ENCODE measurements at regions not wholly inside any gene's neighbourhood (a gene's known extent, or its start where the extent isn't known, plus 50 kb on each side); places are given as distances from the start of the nearest gene placed in this dataset.

DNA sequence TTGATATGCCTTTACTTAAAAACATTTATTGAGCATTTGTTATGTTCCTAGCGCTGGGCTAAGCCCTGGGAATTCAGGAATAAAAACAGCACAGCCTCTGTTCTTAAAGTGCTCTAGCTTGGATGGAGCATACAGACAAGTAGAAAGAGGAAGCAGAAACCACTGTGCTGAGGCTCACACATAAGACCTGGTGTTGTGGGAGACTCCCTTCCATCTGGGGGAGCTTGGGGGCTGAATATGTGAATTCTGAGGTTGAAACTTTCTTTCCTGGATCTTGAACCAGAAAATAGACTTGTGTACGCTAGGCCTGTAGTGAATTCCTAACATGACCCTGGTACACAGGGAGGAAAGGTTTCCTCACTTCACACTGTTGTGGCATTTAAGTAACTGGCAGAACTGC, 209.9 kb downstream of the ZNF326 start:
- H3K36me3 Mint-ChIP-seq (ENCODE audit: low read depth) = no peaks in the 10 kb centered on the region
- H3K27me3 ChIP-seq (ENCODE audit: insufficient read depth) = no peaks in the 10 kb centered on the region
- H2AFZ ChIP-seq = no peak overlapping the region
- H3F3A ChIP-seq (replicated peaks; ENCODE audit: low read depth) = no peaks in the 10 kb centered on the region
- peaks cover 18% of the 10 kb centered on the region for H3K4me1 Mint-ChIP-seq
- H3K4me3 Mint-ChIP-seq = no peak overlapping the region
- H3K36me3 ChIP-seq (ENCODE audit: insufficient read depth) = no peaks in the 10 kb centered on the region
- DNase-seq (ENCODE audit: low spot score) = no peak
- no peaks in the 10 kb centered on the region for H3K79me2 ChIP-seq (replicated peaks; ENCODE audit: insufficient read depth)
- no peaks in the 10 kb centered on the region for H3K27me3 Mint-ChIP-seq (ENCODE audit: insufficient read depth, low read depth, poor library complexity)
- no peaks in the 10 kb centered on the region for H3K4me1 ChIP-seq (ENCODE audit: insufficient read depth)
- TF ChIP-seq POLR2AphosphoS5 (IDR thresholded peaks at IDR 0.05; ENCODE audit: low read depth) = no peak
- TF ChIP-seq, protein P1, sequence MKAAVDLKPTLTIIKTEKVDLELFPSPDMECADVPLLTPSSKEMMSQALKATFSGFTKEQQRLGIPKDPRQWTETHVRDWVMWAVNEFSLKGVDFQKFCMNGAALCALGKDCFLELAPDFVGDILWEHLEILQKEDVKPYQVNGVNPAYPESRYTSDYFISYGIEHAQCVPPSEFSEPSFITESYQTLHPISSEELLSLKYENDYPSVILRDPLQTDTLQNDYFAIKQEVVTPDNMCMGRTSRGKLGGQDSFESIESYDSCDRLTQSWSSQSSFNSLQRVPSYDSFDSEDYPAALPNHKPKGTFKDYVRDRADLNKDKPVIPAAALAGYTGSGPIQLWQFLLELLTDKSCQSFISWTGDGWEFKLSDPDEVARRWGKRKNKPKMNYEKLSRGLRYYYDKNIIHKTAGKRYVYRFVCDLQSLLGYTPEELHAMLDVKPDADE (IDR thresholded peaks at IDR 0.05) = no peak
- TF ChIP-seq CREB1 (CRISPR knock-in tag; IDR thresholded peaks at IDR 0.05; ENCODE audit: low read depth) = no peak
- TF ChIP-seq EZH2 (IDR thresholded peaks at IDR 0.05; ENCODE audit: low read depth, unreplicated experiment) = no peak
- no peak for TF ChIP-seq EZH2phosphoT487 (IDR thresholded peaks at IDR 0.05; ENCODE audit: unreplicated experiment)
- TF ChIP-seq, protein P2, sequence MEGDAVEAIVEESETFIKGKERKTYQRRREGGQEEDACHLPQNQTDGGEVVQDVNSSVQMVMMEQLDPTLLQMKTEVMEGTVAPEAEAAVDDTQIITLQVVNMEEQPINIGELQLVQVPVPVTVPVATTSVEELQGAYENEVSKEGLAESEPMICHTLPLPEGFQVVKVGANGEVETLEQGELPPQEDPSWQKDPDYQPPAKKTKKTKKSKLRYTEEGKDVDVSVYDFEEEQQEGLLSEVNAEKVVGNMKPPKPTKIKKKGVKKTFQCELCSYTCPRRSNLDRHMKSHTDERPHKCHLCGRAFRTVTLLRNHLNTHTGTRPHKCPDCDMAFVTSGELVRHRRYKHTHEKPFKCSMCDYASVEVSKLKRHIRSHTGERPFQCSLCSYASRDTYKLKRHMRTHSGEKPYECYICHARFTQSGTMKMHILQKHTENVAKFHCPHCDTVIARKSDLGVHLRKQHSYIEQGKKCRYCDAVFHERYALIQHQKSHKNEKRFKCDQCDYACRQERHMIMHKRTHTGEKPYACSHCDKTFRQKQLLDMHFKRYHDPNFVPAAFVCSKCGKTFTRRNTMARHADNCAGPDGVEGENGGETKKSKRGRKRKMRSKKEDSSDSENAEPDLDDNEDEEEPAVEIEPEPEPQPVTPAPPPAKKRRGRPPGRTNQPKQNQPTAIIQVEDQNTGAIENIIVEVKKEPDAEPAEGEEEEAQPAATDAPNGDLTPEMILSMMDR (conservative IDR thresholded peaks at IDR 0.05; ENCODE audit: low read depth in 2 of 2) = no peak
- no peak for TF ChIP-seq ZNF114 (CRISPR knock-in tag; IDR thresholded peaks at IDR 0.05)
- TF ChIP-seq, protein P3, sequence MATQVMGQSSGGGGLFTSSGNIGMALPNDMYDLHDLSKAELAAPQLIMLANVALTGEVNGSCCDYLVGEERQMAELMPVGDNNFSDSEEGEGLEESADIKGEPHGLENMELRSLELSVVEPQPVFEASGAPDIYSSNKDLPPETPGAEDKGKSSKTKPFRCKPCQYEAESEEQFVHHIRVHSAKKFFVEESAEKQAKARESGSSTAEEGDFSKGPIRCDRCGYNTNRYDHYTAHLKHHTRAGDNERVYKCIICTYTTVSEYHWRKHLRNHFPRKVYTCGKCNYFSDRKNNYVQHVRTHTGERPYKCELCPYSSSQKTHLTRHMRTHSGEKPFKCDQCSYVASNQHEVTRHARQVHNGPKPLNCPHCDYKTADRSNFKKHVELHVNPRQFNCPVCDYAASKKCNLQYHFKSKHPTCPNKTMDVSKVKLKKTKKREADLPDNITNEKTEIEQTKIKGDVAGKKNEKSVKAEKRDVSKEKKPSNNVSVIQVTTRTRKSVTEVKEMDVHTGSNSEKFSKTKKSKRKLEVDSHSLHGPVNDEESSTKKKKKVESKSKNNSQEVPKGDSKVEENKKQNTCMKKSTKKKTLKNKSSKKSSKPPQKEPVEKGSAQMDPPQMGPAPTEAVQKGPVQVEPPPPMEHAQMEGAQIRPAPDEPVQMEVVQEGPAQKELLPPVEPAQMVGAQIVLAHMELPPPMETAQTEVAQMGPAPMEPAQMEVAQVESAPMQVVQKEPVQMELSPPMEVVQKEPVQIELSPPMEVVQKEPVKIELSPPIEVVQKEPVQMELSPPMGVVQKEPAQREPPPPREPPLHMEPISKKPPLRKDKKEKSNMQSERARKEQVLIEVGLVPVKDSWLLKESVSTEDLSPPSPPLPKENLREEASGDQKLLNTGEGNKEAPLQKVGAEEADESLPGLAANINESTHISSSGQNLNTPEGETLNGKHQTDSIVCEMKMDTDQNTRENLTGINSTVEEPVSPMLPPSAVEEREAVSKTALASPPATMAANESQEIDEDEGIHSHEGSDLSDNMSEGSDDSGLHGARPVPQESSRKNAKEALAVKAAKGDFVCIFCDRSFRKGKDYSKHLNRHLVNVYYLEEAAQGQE (IDR thresholded peaks at IDR 0.05; ENCODE audit: unreplicated experiment) = no peak
- no peak for TF ChIP-seq NANOG (IDR thresholded peaks at IDR 0.05; ENCODE audit: borderline replicate concordance)
- TF ChIP-seq STAT1 (IDR thresholded peaks at IDR 0.05; ENCODE audit: unreplicated experiment) = no peak
- TF ChIP-seq ZNF331 (CRISPR knock-in tag; IDR thresholded peaks at IDR 0.05; ENCODE audit: low read depth) = no peak
- no peak for TF ChIP-seq JUNB (IDR thresholded peaks at IDR 0.05; ENCODE audit: unreplicated experiment)
- TF ChIP-seq, protein P4, sequence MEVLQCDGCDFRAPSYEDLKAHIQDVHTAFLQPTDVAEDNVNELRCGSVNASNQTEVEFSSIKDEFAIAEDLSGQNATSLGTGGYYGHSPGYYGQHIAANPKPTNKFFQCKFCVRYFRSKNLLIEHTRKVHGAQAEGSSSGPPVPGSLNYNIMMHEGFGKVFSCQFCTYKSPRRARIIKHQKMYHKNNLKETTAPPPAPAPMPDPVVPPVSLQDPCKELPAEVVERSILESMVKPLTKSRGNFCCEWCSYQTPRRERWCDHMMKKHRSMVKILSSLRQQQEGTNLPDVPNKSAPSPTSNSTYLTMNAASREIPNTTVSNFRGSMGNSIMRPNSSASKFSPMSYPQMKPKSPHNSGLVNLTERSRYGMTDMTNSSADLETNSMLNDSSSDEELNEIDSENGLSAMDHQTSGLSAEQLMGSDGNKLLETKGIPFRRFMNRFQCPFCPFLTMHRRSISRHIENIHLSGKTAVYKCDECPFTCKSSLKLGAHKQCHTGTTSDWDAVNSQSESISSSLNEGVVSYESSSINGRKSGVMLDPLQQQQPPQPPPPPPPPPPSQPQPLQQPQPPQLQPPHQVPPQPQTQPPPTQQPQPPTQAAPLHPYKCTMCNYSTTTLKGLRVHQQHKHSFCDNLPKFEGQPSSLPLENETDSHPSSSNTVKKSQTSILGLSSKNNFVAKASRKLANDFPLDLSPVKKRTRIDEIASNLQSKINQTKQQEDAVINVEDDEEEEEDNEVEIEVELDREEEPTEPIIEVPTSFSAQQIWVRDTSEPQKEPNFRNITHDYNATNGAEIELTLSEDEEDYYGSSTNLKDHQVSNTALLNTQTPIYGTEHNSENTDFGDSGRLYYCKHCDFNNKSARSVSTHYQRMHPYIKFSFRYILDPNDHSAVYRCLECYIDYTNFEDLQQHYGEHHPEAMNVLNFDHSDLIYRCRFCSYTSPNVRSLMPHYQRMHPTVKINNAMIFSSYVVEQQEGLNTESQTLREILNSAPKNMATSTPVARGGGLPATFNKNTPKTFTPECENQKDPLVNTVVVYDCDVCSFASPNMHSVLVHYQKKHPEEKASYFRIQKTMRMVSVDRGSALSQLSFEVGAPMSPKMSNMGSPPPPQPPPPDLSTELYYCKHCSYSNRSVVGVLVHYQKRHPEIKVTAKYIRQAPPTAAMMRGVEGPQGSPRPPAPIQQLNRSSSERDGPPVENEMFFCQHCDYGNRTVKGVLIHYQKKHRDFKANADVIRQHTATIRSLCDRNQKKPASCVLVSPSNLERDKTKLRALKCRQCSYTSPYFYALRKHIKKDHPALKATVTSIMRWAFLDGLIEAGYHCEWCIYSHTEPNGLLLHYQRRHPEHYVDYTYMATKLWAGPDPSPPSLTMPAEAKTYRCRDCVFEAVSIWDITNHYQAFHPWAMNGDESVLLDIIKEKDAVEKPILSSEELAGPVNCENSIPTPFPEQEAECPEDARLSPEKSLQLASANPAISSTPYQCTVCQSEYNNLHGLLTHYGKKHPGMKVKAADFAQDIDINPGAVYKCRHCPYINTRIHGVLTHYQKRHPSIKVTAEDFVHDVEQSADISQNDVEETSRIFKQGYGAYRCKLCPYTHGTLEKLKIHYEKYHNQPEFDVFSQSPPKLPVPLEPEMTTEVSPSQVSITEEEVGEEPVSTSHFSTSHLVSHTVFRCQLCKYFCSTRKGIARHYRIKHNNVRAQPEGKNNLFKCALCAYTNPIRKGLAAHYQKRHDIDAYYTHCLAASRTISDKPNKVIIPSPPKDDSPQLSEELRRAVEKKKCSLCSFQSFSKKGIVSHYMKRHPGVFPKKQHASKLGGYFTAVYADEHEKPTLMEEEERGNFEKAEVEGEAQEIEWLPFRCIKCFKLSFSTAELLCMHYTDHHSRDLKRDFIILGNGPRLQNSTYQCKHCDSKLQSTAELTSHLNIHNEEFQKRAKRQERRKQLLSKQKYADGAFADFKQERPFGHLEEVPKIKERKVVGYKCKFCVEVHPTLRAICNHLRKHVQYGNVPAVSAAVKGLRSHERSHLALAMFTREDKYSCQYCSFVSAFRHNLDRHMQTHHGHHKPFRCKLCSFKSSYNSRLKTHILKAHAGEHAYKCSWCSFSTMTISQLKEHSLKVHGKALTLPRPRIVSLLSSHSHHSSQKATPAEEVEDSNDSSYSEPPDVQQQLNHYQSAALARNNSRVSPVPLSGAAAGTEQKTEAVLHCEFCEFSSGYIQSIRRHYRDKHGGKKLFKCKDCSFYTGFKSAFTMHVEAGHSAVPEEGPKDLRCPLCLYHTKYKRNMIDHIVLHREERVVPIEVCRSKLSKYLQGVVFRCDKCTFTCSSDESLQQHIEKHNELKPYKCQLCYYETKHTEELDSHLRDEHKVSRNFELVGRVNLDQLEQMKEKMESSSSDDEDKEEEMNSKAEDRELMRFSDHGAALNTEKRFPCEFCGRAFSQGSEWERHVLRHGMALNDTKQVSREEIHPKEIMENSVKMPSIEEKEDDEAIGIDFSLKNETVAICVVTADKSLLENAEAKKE (CRISPR knock-in tag; IDR thresholded peaks at IDR 0.05) = no peak
- no peaks in the 10 kb centered on the region for H4K20me1 ChIP-seq (replicated peaks; ENCODE audit: insufficient read depth)
- no peak overlapping the region for H3K4me2 ChIP-seq
- no peak overlapping the region for H3K27ac Mint-ChIP-seq
- H3K27ac ChIP-seq (ENCODE audit: low read depth) = no peak overlapping the region
- no peak for ATAC-seq
- no peak overlapping the region for H3K4me3 ChIP-seq
- H3K9me2 ChIP-seq (ENCODE audit: insufficient read depth) = no peaks in the 10 kb centered on the region
- H3K9me3 Mint-ChIP-seq = no peaks in the 10 kb centered on the region

All from GM23338 (cell line).